Renal cortical epithelial cell (primary cell): ENCODE measurements at regions not wholly inside any gene's neighbourhood (a gene's known extent, or its start where the extent isn't known, plus 50 kb on each side); places are given as distances from the start of the nearest gene placed in this dataset.
"Not testable (repeated sequence)": the region's sequence is repeated elsewhere in the genome, so short reads cannot be mapped to it uniquely, and the experiment has no call there.

Experiments used
- DNase-seq: peaks from one replicate; pipeline ENCODE4 v3.0.0-alpha.2; 2011; ENCODE audit warnings: low read depth

DNA sequence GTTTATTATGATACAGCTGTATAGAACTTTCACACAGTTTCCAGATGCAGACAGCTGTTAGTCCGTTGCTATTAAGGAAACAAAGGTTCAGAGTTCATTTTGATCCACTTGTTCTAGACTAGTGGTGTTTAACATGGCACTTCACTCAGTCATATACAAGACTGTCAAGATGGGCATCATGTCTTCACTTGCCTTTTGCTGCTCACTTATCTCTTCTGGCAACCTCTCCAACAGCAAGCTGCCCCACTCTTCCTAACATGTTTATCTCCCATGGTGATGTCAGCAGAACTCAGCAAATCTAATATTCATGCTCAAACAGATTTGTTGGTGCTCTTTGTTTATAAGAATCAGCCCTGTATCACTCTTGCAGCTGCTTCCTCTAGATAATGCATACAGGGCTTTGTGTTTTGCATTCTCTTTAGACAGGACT is 236.2 kb upstream of the HAND2 start:
- no peak for DNase-seq

DNA sequence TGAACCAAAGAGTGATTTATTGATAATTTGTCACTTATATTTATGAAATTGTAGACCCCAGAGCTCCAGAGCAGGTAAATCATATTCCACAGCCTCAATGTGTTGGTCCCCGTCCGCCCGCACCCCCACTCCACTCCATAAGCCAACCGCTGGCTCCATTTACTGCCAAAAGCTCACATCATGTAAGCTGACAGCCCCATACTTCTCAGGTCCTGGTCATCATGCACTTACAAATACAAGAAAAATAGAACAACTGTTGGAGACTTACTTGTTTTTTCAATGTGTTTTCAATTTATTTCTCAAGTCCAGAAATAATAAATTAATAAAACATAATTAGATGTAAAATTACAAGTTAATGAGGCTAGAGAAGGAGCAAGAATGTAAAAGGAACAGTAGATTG is 235.7 kb upstream of the HAND2 start:
- DNase-seq, result no peak

- no peak for DNase-seq
Measured at GRCh38 chr4:173763389-173763788, 233.4 kb upstream of the HAND2 start.

DNA sequence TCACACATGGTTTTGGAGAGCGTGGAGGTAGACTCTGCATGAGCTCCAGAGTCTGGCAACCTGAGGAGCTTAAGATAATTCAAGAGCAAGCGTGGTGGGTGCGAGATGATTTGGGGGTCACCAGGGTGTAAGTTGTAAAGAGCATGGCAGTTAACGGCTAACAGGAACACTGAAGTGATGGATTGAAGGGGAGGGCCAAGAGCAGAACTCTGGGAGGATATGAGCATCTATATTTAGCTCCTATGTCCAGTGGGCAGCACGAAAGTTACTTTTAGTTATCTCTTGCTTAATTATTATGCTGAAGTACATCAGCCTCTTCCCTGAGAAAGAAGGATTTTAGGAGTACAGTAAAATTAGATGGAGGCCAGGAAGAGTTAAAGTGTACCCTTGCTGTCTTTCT is 231.9 kb upstream of the HAND2 start:
- no peak for DNase-seq

DNA sequence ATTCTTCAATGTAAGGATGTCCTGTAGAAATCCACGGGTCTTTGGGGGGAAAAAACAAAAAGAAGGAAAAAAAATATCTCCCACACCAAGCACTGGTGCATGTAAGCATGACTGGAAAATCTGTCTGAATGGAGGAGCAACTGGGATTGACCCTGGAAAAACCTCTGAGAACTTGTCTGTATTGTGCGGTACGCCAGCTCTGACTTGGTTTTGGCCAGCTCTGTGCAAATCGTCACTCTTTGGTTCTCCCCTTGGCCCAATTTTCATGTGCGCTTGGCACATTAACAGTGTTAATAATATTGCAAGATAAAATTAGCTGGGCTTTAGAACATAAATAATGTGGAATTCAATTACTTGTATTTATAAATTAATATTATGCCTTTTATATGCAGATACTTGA is 231.2 kb upstream of the HAND2 start:
- no peak for DNase-seq

DNA sequence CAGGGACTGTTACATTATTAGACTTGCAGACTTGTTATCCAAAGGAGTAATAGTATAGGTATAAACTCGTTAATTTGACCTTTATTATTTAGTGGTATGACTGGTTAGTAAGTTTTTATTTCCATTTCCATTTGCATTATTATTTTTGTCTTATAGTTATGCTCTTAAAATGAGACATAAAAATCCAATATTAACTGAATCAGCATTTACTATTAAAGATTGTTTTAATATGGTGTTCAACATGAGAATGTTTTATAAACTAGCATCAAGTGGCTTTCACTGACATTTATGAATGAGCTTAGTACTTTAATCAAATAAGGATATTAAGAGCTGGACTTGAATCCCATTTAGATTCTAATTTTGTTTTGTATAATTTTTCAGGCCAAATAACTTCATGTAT is 228.1 kb upstream of the HAND2 start:
- DNase-seq, result no peak

DNA sequence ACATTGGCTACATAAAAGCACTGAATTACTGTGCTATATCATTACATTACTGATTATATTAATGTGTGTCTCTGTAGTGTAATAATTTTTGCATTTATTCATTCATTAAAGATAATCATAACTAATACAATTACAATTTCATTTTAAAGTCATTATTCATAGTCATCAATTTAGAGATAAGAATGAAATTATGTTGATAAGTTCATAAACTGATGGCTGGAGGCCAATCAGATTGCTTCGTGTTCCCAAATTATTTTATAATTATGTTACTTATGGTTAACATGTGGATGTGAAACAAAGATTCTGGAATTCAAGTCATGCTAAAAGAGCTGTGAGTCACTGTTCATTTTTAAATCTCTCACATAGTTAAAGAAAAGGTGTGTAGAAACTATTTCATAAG is 223.4 kb upstream of the HAND2 start:
- DNase-seq, result no peak

GRCh38 chr4:173752610-173753230 is 222.7 kb upstream of the HAND2 start:
- DNase-seq, result no peak

DNA sequence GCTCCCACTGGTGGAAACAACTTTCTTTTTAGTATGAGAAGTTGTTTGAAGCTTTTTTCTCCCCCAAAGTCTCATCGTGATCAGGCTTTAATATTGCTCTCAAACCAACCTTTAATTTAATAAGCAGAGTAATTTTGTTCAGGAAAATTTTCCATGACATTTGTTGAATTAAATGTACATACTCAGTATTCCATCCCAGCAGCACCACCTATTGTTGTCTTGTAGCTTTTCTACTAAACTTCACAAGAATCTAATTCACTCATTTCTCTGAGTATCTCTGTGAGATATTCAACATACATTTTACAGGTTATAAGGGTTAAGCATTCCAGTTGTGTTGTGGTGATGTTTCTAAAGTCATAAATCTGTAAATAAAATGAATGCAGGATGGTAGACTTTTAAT is 218.3 kb upstream of the HAND2 start:
- DNase-seq, result no peak

DNA sequence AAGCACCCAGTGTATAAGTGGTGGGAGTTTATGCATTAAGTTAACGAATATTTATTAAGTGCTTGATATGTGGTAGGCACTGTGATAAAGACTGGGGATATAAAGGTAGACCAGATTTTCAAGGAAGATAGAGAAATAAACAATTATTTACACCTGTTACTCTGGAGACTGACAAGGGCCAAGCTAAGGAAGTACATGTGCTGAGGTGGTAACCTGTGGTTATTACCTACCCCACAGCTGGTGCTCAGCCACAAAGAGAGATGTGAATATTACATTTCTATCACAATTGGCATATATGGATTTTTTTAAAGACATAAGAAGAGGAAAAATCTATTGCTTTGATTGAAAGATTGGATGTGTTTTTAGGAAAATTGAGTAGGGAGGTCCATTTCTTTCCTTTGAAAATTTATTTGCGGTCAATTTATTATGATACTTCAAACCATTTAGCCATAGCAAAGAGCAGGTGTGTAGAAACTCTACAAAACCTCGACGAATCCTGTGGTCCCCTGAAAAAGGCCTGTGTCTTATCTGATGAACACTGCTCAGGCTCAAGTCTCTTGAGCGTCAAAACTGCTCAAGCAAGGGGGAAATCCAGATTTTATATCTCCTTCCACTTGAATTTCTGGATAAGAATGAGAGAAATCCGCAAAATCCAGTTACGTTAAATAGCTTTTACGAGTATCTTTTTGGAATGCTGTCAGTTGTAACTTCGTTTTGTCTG is 217.7 kb upstream of the HAND2 start:
- no peak for DNase-seq

DNA sequence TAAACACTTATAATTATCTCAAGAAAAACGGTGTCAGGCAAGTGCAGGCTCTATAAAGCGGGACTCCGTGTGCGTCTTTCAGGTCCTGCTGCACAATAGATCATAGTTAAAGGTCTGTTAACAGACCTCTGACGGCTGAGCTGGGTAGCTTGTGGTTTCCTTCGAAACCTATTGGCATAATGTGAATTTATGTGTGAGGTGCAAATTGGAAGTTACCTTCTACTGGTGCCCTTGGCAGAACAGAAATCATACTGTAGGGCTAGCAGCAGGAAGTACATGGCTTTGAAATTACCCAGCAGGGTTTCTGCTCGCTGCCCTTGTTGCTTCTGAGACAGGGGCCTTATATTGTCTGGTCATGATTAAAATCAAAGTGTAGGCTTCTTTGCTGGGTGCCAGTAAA is 216.4 kb upstream of the HAND2 start:
- no peak for DNase-seq

DNA sequence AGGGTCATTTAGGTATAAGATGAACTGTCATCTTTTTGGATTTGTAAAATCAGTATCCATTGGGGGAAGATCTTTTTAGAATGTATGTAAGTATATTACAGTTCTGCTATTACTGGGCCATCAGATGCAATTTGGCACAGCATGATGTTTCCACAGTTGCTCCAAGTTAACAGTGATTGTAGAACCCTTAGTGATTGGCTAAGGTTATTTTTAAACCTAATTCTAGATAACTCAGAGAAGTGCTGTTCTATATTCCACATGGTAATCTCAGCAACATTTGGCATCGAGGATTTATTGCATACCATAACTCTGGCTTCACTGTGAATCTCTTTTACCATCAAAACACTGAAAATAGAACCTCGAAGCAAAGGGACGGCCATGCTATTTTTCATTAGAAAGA is 215.7 kb upstream of the HAND2 start:
- DNase-seq, result no peak

GRCh38 chr4:173736840-173737239 is 206.8 kb upstream of the HAND2 start:
- DNase-seq, result no peak

- no peak for DNase-seq
Measured at GRCh38 chr4:173735585-173735984, 205.6 kb upstream of the HAND2 start.

- no peak for DNase-seq
Measured at GRCh38 chr4:173735049-173735448, 205.0 kb upstream of the HAND2 start.

DNA sequence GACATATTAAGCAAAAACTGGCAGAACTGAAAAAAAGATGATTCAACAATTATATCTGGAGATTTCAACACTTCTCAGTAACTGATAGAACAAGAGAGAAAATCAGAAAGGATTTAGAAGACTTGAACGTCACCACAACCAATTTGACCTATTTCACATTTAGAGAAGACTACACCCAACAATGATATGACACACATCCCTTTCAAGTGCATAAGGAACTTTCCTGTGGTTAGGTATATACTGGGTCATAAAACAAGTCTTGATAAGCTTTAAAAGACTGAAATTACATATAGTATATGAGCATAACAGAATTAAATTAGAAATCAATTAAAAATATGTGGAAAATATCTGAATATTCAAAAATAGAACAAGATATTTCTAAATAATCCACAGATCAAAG is 201.2 kb upstream of the HAND2 start:
- DNase-seq, result no peak

GRCh38 chr4:173722075-173722474 is 192.0 kb upstream of the HAND2 start:
- no peak for DNase-seq

DNA sequence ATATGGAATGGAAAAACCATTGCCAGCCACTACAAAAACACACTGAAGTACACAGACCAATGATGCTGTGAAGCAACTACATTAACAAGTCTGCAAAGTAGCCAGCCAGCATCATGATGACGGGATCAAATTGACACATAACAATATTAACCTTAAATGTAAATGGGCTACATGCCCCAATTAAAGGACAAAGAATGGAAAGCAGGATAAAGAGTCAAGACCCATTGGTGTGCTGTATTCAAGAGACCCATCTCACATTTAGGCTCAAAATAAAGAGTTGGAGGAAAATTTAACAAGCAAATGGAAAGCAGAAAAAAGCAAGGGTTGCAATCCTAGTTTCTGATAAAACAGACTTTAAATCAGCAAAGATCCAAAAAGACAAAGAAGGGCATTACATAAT is 188.5 kb upstream of the HAND2 start:
- not testable (repeated sequence) for DNase-seq

GRCh38 chr4:173717581-173717980 is 187.6 kb upstream of the HAND2 start:
- no peak for DNase-seq

DNA sequence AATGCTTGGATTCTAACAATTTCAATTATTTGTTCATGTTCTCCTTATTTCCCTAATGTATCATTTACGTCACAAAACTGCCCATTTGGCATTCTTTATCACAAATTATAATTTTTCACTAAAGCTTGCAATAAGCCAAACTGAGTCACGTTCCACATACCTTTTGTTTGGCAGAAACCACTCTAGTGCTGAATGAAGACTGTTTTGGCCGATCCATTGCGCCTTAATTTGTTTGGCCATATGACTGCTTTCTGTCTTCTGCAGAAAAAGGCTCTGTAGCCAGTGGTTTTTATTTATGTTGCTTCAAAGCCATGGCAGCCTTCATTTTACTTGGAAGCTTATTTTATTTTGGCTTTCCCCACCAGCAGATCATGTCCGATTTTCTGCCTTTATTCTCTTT is 184.4 kb upstream of the HAND2 start:
- DNase-seq, result no peak

GRCh38 chr4:173713026-173713425 is 183.0 kb upstream of the HAND2 start:
- DNase-seq, result no peak

DNA sequence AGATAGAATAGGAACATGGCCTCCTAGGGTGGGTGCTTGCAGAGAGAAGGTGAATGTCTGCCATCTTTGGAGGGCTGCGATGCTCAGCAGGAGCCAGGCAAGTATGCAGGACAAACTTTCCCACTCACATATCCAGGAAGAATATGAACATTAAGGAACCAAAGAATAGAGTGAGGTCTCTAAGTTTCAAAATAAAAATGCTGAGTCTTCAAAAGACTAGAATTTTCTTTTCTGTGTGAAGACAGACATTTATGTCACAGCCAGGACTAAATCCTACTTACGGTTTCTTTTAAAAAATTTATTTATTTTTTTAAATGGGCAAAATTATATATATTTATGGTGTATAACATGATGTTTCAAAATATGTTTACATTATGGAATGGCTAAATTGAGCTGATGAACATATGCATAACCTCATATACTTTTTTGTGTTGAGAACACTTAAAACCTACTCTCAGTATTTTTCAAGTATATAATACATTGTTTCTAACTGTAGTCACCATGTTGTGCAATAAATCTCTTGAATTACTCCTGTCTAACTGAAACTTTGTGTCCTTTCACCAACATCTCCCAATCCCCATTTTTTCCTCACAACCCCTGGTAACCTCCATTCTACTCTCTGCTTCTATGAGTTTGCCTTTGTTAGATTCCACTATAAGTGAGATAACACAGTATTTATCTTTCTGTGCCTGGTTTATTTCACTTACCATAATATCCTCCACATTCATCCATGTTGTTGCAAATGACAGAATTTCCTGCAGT is 177.8 kb upstream of the HAND2 start:
- no peak for DNase-seq

- no peak for DNase-seq
Measured at GRCh38 chr4:173704201-173704600, 174.2 kb upstream of the HAND2 start.
